AG04450 (cell line): ENCODE measurements at regions not wholly inside any gene's neighbourhood (a gene's known extent, or its start where the extent isn't known, plus 50 kb on each side); places are given as distances from the start of the nearest gene placed in this dataset.

ENCODE experiments used
- CTCF ChIA-PET: fragments of 300-600, 350-600 bp; formaldehyde crosslinking; extraction: SDS; loops from one replicate; lab custom pipeline; 2022; ENCODE audit warnings: antibody characterized with exemption, inconsistent platforms; lab: Charles Lee
- POLR2A ChIA-PET: fragments of 350-600 bp; formaldehyde crosslinking; extraction: SDS; loops from one replicate; lab custom pipeline; 2021; ENCODE audit warnings: antibody characterized with exemption, inconsistent platforms; lab: Yijun Ruan, JAX
- DNase-seq: peaks from one replicate; pipeline ENCODE4 v3.0.0-alpha.2; 2011; ENCODE audit warnings: low read depth, low spot score
- H3K27ac ChIP-seq: one replicate; pipeline ENCODE4 v1.5.1; 2012; ENCODE audit warnings: low read depth, low read length, control low read depth
- H3K27me3 ChIP-seq: one replicate; pipeline ENCODE4 v1.6.0; 2012; ENCODE audit warnings: low read length; ENCODE audit not compliant: control insufficient read depth, insufficient read depth
- H3K4me3 ChIP-seq: 2 replicates; pipeline ENCODE4 v1.5.1; 2011; ENCODE audit warnings: mild to moderate bottlenecking, low read depth, low read length, control low read depth
- H3K9me3 ChIP-seq: 2 replicates; pipeline ENCODE4 v1.5.1; 2012; ENCODE audit warnings: low read length; ENCODE audit not compliant: control insufficient read depth, insufficient read depth
- TF ChIP-seq, protein P1 (sequence below): IDR thresholded peaks from 2 replicates; pipeline ENCODE4 v1.5.1; 2011; ENCODE audit warnings: low read depth, low read length, control low read depth, inconsistent platforms

DNA sequence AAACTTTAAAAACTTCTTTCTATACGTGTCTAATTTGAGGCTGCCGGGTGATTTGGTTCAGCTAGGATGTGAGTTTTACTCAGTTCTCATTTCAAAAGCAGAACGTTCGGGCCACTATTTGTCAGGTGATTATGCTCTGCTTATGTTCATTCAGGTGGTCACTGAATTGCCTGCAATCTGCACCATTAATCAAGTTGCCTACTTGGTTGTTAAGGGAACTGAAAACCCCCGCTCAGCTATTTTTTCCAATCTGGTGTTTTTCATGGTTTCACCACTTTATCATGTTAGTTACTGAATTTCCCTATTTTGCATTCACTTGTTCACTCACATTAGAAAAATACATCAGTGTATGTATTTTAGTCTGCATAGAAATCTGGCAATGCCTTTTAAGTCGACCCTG, 523.0 kb downstream of the CSNK1G3 start:
- Histone ChIP-seq H3K27ac (no peak overlapping the region), H3K4me3 (no peak overlapping the region), H3K9me3 (no peaks in the 10 kb centered on the region), H3K27me3 (no peaks in the 10 kb centered on the region)
- CTCF ChIA-PET: no interaction called here
- POLR2A ChIA-PET: no interaction called here
- TF ChIP-seq, protein P1, sequence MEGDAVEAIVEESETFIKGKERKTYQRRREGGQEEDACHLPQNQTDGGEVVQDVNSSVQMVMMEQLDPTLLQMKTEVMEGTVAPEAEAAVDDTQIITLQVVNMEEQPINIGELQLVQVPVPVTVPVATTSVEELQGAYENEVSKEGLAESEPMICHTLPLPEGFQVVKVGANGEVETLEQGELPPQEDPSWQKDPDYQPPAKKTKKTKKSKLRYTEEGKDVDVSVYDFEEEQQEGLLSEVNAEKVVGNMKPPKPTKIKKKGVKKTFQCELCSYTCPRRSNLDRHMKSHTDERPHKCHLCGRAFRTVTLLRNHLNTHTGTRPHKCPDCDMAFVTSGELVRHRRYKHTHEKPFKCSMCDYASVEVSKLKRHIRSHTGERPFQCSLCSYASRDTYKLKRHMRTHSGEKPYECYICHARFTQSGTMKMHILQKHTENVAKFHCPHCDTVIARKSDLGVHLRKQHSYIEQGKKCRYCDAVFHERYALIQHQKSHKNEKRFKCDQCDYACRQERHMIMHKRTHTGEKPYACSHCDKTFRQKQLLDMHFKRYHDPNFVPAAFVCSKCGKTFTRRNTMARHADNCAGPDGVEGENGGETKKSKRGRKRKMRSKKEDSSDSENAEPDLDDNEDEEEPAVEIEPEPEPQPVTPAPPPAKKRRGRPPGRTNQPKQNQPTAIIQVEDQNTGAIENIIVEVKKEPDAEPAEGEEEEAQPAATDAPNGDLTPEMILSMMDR: no peak
- DNase-seq: no peak

DNA sequence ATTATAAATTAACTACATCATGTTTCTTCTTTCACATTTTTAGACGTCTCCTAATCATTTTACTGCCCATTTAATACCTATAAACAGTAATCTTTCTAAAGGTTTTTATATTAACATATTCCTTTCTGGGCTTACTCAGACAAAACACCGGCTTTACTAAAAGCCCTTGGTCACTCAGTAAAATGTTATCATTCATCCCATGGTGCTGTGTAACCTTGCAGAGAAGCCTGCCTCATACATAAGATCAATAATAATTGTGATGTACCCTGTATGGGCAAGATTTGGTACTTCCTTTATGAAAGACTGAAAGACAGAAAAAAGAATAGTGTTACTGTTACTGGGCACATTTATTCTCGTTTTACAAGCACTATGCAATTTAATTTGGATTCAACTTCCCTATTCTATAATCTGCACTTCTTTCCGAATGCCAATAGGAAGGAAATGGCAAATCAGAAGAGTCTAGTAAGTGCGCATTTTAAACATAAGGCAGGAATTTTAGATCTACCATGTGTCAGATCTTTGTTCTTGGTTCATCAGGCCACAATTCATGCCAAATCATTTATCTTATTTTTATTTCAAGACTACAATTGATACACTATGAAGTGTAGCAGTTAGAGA, 522.2 kb downstream of the CSNK1G3 start:
- POLR2A ChIA-PET: no interaction called here
- DNase-seq: no peak
- TF ChIP-seq, protein P1: no peak
- Histone ChIP-seq H3K27ac (no peak overlapping the region), H3K4me3 (no peak overlapping the region), H3K9me3 (no peaks in the 10 kb centered on the region), H3K27me3 (no peaks in the 10 kb centered on the region)
- CTCF ChIA-PET: interaction anchor here (0.5 kb wide), 1 partner anchor 608 kb away, joined by 5 read pairs; no protein-coding TSS in a partner anchor

DNA sequence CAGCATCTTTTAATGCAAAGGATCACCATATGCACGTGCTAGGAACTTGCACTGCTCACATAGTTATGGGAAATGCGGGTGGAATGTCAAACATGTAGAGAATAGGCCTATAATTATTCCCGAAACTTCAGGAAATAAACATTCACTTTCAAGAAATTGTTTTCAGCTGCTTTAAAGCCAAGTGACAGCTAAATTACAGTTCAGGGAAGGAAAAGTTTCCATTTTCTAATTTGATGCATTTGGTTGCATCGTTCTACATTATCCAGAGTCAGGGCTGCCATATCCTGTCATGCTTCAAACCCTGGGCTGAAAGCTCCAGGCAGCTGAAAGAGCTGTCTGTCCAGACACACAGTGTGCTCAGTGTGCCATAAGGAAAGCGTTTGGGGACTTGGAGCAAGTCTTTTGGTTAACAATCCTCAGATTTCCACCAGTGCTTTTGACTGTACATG, 518.1 kb downstream of the CSNK1G3 start:
- Histone ChIP-seq H3K9me3 (no peaks in the 10 kb centered on the region), H3K27ac (no peak overlapping the region), H3K27me3 (no peaks in the 10 kb centered on the region), H3K4me3 (no peak overlapping the region)
- TF ChIP-seq, protein P1: no peak
- ChIA-PET POLR2A (no interaction called here), CTCF (no interaction called here)
- DNase-seq: no peak

DNA sequence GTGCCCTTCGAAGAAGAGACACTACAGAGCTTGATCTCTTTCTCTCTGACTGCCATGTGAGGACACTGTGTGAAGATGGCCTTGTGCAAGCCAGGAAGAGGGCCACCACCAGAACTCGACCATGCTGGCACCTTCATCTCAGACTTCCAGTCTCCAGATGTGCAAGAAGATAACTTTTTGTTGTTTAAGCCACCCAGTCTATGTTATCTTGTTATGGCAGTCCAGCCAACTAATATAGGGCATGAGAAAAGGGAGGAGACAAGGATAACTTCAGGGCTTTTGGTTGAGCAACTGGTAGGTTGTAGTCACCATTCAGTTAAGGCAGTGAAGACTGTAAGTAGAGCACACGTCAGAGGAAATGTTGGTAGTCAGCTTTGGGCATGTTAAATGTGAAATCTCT, 515.5 kb downstream of the CSNK1G3 start:
- ChIA-PET CTCF (no interaction called here), POLR2A (no interaction called here)
- DNase-seq: no peak
- Histone ChIP-seq H3K9me3 (no peaks in the 10 kb centered on the region), H3K27ac (no peak overlapping the region), H3K27me3 (no peaks in the 10 kb centered on the region), H3K4me3 (no peak overlapping the region)
- TF ChIP-seq, protein P1: no peak

DNA sequence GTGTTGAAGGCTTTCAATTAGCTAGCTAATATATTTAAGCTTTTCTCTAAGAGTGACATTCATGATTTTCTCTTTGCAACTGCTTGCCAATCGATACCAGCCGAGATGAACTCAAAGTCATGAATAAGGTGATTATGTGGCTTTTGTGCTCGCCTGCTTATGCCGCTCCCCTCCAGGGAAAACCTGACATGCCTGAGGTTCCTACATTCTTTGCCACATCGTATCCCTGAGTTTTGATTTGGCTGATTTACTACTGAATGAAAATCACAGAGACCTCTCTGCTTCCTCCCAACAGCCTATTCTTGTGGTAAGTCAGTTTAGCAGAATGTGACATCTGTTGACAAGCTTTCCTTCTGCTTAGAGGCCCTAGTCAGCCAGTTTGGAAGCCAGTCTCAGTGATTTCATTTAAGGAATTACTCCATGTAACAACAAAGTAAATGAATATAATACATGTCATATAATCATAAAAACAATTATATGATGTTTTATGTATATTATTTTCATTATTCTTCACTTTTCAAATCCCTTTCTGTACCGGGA, 513.4 kb downstream of the CSNK1G3 start:
- H3K27ac ChIP-seq: no peak overlapping the region
- TF ChIP-seq, protein P1: no peak
- no peak overlapping the region for H3K4me3 ChIP-seq
- ChIA-PET CTCF (no interaction called here), POLR2A (no interaction called here)
- no peaks in the 10 kb centered on the region for H3K27me3 ChIP-seq
- DNase-seq: no peak
- H3K9me3 ChIP-seq: no peaks in the 10 kb centered on the region
